ENCODE measurements at regions not wholly inside any gene's neighbourhood (a gene's known extent, or its start where the extent isn't known, plus 50 kb on each side); places are given as distances from the start of the nearest gene placed in this dataset.
"Not testable (repeated sequence)": the region's sequence is repeated elsewhere in the genome, so short reads cannot be mapped to it uniquely, and the experiment has no call there.

DNA sequence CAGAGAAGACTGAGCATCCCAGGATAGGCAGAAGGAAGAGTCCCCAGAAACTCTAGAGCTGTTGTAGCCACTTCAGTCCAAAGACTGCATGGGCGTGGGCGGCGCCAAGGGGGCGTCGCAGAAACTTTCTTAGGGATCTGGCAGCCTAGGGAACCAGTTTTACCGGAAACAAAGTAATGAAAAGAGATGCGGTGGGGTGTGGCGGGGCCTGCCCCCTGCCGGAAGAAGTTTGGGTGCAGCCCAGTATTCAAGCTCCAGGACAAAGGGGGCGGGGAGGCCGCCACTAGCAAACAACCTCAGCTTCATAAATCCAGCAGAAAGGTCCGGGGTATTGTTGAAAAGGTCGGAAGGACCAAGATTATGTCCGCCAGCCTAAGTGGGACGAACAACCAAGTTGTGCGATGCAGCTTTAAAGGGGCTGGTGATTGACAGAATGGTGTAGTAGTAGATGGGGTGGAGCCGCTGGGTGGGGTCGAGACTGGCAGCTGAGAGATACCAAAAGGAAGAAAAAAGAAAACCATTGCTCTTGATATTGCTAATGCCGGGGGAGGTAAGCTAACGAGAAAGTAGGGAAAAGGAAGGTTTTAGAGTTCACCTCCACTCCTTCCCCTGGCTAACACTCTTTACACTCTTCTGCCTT is 190.5 kb downstream of the RRAGB start:
- Histone ChIP-seq H3K9me3 (ENCODE audit: control insufficient read depth, low read length) (no peaks in the 10 kb centered on the region), H3K27ac (ENCODE audit: low read length) (no peak overlapping the region), H3K27me3 (ENCODE audit: control insufficient read depth, insufficient read depth) (no peaks in the 10 kb centered on the region), H3K4me1 (ENCODE audit: control insufficient read depth, insufficient read depth, low read length) (peaks cover 1% of the 10 kb centered on the region), H3K4me3 (ENCODE audit: low read length) (peak overlapping the region; percentile 90)
- DNase-seq (peak; percentile 43 to 81 (median 77)), ATAC-seq (peak; percentile 78 to 86)
- WGBS = under 1% methylated on average over 20 of the region's 20 CpGs
- intact Hi-C loops (cut with DNase I) = no loop called here

DNA sequence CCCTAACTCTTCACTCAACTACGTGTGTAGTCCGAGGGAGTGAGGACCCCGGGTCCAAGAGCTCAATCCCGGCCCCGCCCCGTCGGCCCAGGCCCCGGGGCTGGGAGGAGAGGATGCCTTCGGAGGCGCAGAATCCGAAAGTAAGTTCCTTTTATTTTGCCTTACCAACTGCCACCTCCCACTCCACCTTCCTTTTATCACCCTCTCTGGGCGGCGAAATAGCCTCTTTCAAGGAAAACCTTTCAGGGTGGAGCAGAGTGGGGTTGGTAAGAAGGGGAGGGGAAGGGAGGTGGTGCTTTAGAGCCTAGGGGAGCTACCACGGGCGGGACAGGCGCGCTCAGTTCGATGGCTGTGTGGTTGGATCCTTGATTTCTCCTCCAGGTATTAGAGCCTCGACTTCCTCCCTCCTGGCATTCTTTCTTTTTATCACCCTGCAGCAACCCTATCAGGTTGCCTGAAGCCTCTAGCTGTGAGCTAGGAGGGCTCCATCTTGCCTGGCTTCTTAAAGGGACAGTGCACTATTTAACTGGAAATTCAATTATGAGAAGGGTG is 191.2 kb downstream of the RRAGB start:
- peak; percentile 68 to 76 for ATAC-seq
- WGBS = under 1% methylated on average over 19 of the region's 19 CpGs
- Histone ChIP-seq H3K27me3 (ENCODE audit: control insufficient read depth, insufficient read depth) (no peaks in the 10 kb centered on the region), H3K27ac (ENCODE audit: low read length) (peak overlapping the region; percentile 30), H3K4me3 (ENCODE audit: low read length) (peak overlapping the region; percentile 90), H3K9me3 (ENCODE audit: control insufficient read depth, low read length) (no peaks in the 10 kb centered on the region), H3K4me1 (ENCODE audit: control insufficient read depth, insufficient read depth, low read length) (peaks cover 1% of the 10 kb centered on the region)
- intact Hi-C loops (cut with DNase I) = no loop called here
- DNase-seq = no peak

DNA sequence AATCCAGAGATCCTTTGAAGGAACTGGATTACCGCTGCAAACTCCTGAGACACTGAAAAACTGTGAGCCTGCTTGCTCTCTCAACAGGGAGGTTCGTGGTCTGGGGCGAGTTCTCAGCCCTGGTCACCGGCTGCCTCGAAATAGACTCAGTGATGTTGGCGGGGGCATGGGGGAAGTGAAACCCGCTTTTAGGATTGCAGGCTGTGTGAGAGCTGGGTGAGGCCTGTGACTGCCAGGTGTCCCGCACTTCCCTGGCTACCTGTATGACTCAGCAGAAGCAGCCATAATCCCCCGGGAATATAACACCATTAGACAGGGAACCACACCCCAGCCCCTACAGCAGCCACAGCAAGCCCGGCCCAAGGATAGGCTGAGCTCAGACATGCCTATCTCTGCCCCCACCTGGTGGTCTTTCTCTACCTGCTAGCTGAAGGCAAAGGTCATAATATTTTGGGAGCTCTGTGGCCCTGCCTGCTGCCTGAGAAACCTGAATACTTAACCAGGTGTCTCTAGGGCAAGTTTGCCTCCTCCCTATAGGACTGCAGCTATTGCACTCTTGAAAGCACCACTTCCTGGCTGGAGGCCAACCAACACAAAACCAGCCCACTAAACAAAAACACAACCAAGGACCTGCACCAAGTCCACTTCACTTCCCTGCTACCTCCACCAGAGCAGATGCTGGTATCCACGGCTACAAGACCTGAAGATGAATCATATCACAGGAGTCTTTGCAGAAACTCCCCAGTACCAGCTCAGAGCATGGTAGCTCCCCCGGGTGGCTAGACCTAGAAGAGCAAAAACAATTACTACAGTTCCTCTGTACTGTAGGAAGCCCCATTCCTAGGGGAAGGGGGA is 202.0 kb downstream of the RRAGB start:
- Histone ChIP-seq H3K9me3 (ENCODE audit: control insufficient read depth, low read length) (no peaks in the 10 kb centered on the region), H3K4me1 (ENCODE audit: control insufficient read depth, insufficient read depth, low read length) (no peaks in the 10 kb centered on the region), H3K27me3 (ENCODE audit: control insufficient read depth, insufficient read depth) (no peaks in the 10 kb centered on the region), H3K4me3 (ENCODE audit: low read length) (no peak overlapping the region), H3K27ac (ENCODE audit: low read length) (no peak overlapping the region)
- DNase-seq (no peak), ATAC-seq (no peak)
- intact Hi-C loops (cut with DNase I) = no loop called here
- 93% methylated on average over 12 of the region's 12 CpGs for WGBS

DNA sequence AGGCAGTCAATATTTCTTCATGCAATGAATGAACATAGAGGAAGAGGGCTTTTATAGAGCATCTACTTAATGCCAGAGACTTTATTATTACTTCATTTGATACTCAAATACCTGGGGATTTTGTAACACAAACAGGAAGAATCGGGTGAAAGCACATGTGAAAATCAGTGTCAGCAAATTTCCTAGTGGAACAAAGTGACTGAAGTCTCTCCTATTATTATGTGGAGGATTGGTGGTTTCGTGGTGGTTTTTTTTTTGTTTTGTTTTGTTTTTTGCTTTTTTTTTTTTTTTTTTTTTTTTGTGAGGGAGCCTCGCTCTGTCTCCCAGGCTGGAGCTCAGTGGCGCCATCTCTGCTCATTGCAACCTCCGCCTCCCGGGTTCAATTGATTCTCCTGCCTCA is 207.0 kb downstream of the RRAGB start:
- Histone ChIP-seq H3K27ac (ENCODE audit: low read length) (no peak overlapping the region), H3K4me1 (ENCODE audit: control insufficient read depth, insufficient read depth, low read length) (no peaks in the 10 kb centered on the region), H3K4me3 (ENCODE audit: low read length) (no peak overlapping the region), H3K9me3 (ENCODE audit: control insufficient read depth, low read length) (no peaks in the 10 kb centered on the region), H3K27me3 (ENCODE audit: control insufficient read depth, insufficient read depth) (no peaks in the 10 kb centered on the region)
- DNase-seq (no peak), ATAC-seq (no peak)
- intact Hi-C loops (cut with DNase I) = no loop called here
- WGBS = 95% methylated on average over 6 of the region's 6 CpGs

DNA sequence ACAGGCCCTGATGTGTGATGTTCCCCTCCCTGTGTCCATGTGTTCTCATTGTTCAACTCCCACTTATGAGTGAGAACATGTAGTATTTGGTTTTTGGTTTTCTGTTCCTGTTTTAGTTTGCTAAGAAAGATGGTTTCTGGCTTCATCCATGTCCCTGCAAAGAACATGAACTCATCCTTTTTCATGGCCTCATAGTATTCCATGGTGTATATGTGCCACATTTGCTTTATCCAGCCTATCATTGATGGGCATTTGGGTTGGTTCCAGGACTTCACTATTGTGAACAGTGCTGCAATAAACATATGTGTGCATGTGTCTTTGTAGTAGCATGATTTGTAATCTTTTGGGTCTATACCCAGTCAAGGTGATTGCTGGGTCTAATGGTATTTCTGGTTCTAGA is 211.0 kb downstream of the RRAGB start:
- ATAC-seq; intact Hi-C loops (cut with DNase I): not testable (repeated sequence)

More for the DNA sequence above, 211.0 kb downstream of the RRAGB start:
- not testable (repeated sequence) for DNase-seq; H3K4me3 ChIP-seq (ENCODE audit: low read length); H3K27ac ChIP-seq (ENCODE audit: low read length); H3K9me3 ChIP-seq (ENCODE audit: control insufficient read depth, low read length); H3K4me1 ChIP-seq (ENCODE audit: control insufficient read depth, insufficient read depth, low read length); H3K27me3 ChIP-seq (ENCODE audit: control insufficient read depth, insufficient read depth)

Measured in right cardiac atrium (tissue), 5 donors.